ENCODE measurements at regions not wholly inside any gene's neighbourhood (a gene's known extent, or its start where the extent isn't known, plus 50 kb on each side); places are given as distances from the start of the nearest gene placed in this dataset.

DNA sequence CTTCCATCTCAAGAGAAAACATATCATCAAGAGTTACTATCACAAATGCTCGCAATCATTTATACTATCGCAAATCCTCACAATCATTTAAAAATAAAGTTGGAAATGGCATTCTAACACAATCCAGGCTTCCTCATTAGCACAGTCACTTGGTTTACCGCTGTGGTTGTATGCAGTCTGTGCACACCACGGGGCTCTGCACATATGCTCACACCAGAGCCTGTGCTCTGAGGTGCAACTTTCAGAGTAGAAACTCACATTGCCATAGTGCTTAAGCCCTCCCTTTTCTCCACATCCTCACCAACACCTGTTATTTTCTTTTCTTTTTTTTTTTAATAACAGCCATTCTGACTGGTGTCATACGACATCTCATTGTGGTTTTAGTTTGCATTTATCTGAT is 235.6 kb upstream of the KLF6 start:
- H3K27ac Mint-ChIP-seq: no peak overlapping the region
- peaks cover 7% of the 10 kb centered on the region for H3K9me3 Mint-ChIP-seq
- TF ChIP-seq, protein P1, sequence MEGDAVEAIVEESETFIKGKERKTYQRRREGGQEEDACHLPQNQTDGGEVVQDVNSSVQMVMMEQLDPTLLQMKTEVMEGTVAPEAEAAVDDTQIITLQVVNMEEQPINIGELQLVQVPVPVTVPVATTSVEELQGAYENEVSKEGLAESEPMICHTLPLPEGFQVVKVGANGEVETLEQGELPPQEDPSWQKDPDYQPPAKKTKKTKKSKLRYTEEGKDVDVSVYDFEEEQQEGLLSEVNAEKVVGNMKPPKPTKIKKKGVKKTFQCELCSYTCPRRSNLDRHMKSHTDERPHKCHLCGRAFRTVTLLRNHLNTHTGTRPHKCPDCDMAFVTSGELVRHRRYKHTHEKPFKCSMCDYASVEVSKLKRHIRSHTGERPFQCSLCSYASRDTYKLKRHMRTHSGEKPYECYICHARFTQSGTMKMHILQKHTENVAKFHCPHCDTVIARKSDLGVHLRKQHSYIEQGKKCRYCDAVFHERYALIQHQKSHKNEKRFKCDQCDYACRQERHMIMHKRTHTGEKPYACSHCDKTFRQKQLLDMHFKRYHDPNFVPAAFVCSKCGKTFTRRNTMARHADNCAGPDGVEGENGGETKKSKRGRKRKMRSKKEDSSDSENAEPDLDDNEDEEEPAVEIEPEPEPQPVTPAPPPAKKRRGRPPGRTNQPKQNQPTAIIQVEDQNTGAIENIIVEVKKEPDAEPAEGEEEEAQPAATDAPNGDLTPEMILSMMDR (IDR thresholded peaks at IDR 0.05; ENCODE audit: unreplicated experiment): no peak
- peaks cover 2% of the 10 kb centered on the region for H3K4me1 Mint-ChIP-seq
- H3K27me3 Mint-ChIP-seq (ENCODE audit: low read depth): no peaks in the 10 kb centered on the region
- no peak for DNase-seq (ENCODE audit: low spot score in 2 of 2, unreplicated experiment in 2 of 2)
- no peak overlapping the region for H3K4me3 Mint-ChIP-seq
- no peaks in the 10 kb centered on the region for H3K36me3 Mint-ChIP-seq

DNA sequence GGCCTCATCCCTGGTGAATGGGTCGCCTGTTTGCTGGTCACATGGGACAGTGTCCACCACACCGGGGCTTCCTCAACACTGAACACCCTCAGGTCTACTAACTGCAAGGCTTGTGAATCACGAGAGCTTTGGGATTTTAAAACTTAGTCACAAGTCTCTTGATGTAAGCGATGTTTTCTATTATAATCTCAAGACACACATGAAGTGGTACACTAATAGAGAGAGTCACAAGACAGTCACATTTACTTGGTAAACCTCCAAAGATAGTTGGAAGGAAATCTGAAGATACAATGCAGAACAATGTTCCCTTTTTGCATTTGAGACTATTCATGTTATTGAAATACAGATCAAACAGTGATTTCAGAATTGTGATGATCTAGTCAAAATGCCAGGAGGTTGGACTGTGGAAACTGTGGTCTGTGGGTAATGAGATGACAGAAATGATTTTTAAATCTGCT is 233.1 kb upstream of the KLF6 start:
- H3K27me3 Mint-ChIP-seq (ENCODE audit: low read depth): no peaks in the 10 kb centered on the region
- DNase-seq (ENCODE audit: low spot score in 2 of 2, unreplicated experiment in 2 of 2): no peak
- no peak overlapping the region for H3K27ac Mint-ChIP-seq
- H3K9me3 Mint-ChIP-seq: peaks cover 7% of the 10 kb centered on the region
- TF ChIP-seq, protein P1 (IDR thresholded peaks at IDR 0.05; ENCODE audit: unreplicated experiment): no peak
- no peak overlapping the region for H3K4me3 Mint-ChIP-seq
- H3K4me1 Mint-ChIP-seq: no peaks in the 10 kb centered on the region
- no peaks in the 10 kb centered on the region for H3K36me3 Mint-ChIP-seq

DNA sequence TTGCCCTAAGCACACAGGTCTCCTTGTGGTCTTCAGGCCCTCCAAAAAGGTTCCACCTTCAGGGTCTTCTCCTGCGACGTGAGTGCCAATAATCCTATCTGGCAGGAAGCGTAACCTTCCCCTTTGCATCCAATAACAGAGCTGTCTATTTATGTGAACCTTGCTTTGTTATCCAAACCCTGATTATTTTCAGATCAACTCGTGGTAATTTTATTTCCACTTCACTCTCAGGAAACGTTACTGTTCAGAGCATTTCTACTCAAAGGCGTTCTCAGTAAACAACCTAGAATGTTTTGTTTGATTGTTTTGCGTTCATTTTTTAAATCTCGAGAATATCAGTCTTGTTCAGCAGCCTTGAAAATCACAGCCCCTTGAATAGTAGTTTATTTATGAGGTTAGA is 232.3 kb upstream of the KLF6 start:
- no peaks in the 10 kb centered on the region for H3K27me3 Mint-ChIP-seq (ENCODE audit: low read depth)
- no peak for DNase-seq (ENCODE audit: low spot score in 2 of 2, unreplicated experiment in 2 of 2)
- H3K4me1 Mint-ChIP-seq: no peaks in the 10 kb centered on the region
- H3K4me3 Mint-ChIP-seq: no peak overlapping the region
- H3K9me3 Mint-ChIP-seq: peaks cover 7% of the 10 kb centered on the region
- H3K36me3 Mint-ChIP-seq: no peaks in the 10 kb centered on the region
- no peak overlapping the region for H3K27ac Mint-ChIP-seq
- TF ChIP-seq, protein P1 (IDR thresholded peaks at IDR 0.05; ENCODE audit: unreplicated experiment): no peak

DNA sequence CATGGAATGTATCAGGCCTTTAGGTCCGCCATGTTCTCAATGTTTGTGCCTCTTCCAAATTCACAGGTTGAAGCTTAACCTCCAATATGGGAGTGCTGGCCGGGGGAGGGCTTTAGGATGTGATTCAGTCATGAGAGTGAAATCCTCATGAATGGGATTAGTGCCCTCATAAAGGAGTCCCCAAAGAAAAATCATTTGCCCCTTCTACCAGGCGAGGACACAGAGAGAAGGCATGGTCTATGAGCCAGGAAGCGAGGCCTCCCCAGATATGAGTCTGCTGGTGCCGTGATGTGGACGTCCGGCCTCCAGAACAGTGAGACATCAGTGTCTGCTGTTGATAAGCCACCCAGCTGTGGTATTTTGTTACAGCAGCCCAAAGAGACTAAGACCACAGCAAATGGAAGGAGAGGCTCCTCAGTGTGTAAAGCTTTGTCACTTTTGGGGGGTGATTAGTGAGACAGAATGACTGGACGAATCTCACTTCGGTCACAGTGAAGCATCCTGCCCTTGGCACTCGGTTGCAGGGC is 231.3 kb upstream of the KLF6 start:
- Mint-ChIP-seq H3K36me3 (no peaks in the 10 kb centered on the region), H3K9me3 (peaks cover 4% of the 10 kb centered on the region), H3K27ac (no peak overlapping the region), H3K4me1 (no peaks in the 10 kb centered on the region), H3K27me3 (ENCODE audit: low read depth) (no peaks in the 10 kb centered on the region), H3K4me3 (no peak overlapping the region)
- DNase-seq (ENCODE audit: low spot score in 2 of 2, unreplicated experiment in 2 of 2): no peak
- TF ChIP-seq, protein P1 (IDR thresholded peaks at IDR 0.05; ENCODE audit: unreplicated experiment): no peak

DNA sequence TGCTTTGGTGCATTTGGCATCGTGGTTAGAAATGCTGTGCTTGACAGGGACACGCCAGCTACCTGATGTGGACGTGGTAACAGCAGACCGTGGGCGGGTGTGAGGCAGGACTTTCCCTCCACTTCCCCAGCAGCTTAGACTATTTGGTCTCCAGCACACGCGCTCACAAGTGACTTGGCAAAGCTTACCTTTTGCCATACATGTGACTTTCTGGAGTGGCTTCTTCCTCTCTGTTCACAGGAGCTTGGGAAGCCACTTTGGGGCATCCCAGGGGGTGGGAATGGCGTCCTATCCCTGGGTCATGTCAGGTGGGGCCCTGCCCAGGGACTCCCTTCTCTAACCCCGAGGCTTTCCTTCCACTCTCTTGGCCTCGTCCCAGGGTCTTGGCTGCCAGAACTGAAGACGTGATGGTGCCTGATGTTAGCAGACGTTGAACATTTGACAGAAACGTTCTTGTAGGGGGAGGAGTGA is 228.7 kb upstream of the KLF6 start:
- Mint-ChIP-seq H3K4me1 (no peaks in the 10 kb centered on the region), H3K9me3 (peaks cover under 1% of the 10 kb centered on the region), H3K36me3 (no peaks in the 10 kb centered on the region), H3K27ac (peak overlapping the region; percentile 0), H3K27me3 (ENCODE audit: low read depth) (no peaks in the 10 kb centered on the region), H3K4me3 (no peak overlapping the region)
- DNase-seq (ENCODE audit: low spot score in 2 of 2, unreplicated experiment in 2 of 2): no peak
- TF ChIP-seq, protein P1 (IDR thresholded peaks at IDR 0.05; ENCODE audit: unreplicated experiment): no peak

DNA sequence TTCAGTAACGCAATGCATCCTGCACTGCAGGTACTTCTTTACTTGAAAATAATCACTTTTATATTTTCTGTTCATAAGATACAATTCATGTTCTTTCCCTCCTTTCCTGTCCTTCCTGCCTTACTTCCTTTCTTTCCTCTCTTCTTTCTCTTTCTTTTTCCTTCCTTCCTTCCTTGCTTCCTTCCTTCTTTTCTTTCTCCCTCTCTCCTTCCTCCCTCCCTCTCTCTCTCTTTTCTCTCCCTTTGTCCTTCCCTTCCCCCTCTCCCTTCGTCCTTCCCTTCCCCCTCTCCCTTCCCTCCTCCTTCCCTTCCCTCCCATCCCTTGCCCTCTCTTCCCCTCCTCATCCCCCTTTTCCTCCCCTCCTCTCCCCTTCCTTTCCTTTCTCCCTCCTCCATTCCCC is 227.8 kb upstream of the KLF6 start:
- Mint-ChIP-seq H3K27me3 (ENCODE audit: low read depth) (no peaks in the 10 kb centered on the region), H3K36me3 (no peaks in the 10 kb centered on the region), H3K4me3 (no peak overlapping the region), H3K9me3 (peaks cover 4% of the 10 kb centered on the region), H3K4me1 (no peaks in the 10 kb centered on the region), H3K27ac (no peak overlapping the region)
- TF ChIP-seq, protein P1 (IDR thresholded peaks at IDR 0.05; ENCODE audit: unreplicated experiment): no peak
- DNase-seq (ENCODE audit: low spot score in 2 of 2, unreplicated experiment in 2 of 2): no peak
